ENCODE measurements at regions not wholly inside any gene's neighbourhood (a gene's known extent, or its start where the extent isn't known, plus 50 kb on each side); places are given as distances from the start of the nearest gene placed in this dataset.
"Not testable (repeated sequence)": the region's sequence is repeated elsewhere in the genome, so short reads cannot be mapped to it uniquely, and the experiment has no call there.

- DNase-seq: peak in 3 of 4 experiments; percentile 52 to 60 (median 52)
These were observed 126.4 kb downstream of the DUSP6 start for GRCh38 chr12:89225808-89226411.

- DNase-seq: peak; percentile 67 to 86 (median 78)
These were observed 126.9 kb downstream of the DUSP6 start for GRCh38 chr12:89225401-89225800.

GRCh38 chr12:89222580-89222979 is 129.7 kb downstream of the DUSP6 start:
- not testable (repeated sequence) for DNase-seq

GRCh38 chr12:89217472-89217871 is 134.8 kb downstream of the DUSP6 start:
- DNase-seq: no peak

GRCh38 chr12:89216211-89216952 is 135.9 kb downstream of the DUSP6 start:
- DNase-seq: no peak

- peak in 2 of 4 experiments; percentile 46 to 62 for DNase-seq
These were observed 137.1 kb downstream of the DUSP6 start for GRCh38 chr12:89215196-89215595.

- DNase-seq: no peak
These were observed 138.6 kb downstream of the DUSP6 start for GRCh38 chr12:89213747-89214146.

- DNase-seq: no peak
These were observed 139.2 kb downstream of the DUSP6 start for GRCh38 chr12:89213139-89213538.

- DNase-seq: peak in 3 of 4 experiments; percentile 15 to 50 (median 40)
These were observed 139.9 kb downstream of the DUSP6 start for GRCh38 chr12:89212339-89212771.

- peak in 3 of 4 experiments; percentile 42 to 50 (median 49) for DNase-seq
These were observed 140.8 kb downstream of the DUSP6 start for GRCh38 chr12:89211456-89211855.

- no peak for DNase-seq
These were observed 142.0 kb downstream of the DUSP6 start for GRCh38 chr12:89210277-89210676.

GRCh38 chr12:89208661-89209096 is 143.6 kb downstream of the DUSP6 start:
- DNase-seq: peak in 2 of 4 experiments; percentile 40 to 43

GRCh38 chr12:89206390-89206789 is 145.9 kb downstream of the DUSP6 start:
- DNase-seq: peak; percentile 40 to 79 (median 58)

GRCh38 chr12:89205517-89205916 is 146.8 kb downstream of the DUSP6 start:
- no peak for DNase-seq

GRCh38 chr12:89203144-89203543 is 149.2 kb downstream of the DUSP6 start:
- no peak for DNase-seq

- no peak for DNase-seq
These were observed 152.1 kb downstream of the DUSP6 start for GRCh38 chr12:89200217-89200616.

- no peak for DNase-seq
These were observed 156.8 kb downstream of the DUSP6 start for GRCh38 chr12:89195470-89195869.

GRCh38 chr12:89194683-89195082 is 157.6 kb downstream of the DUSP6 start:
- DNase-seq: no peak

GRCh38 chr12:89192429-89192828 is 159.9 kb downstream of the DUSP6 start:
- DNase-seq: peak in 3 of 4 experiments; percentile 41 to 55 (median 46)

- DNase-seq: not testable (repeated sequence)
These were observed 160.7 kb downstream of the DUSP6 start for GRCh38 chr12:89191597-89191996.

- no peak for DNase-seq
These were observed 162.9 kb downstream of the DUSP6 start for GRCh38 chr12:89189448-89189847.

- DNase-seq: peak in 2 of 4 experiments; percentile 45 to 60
These were observed 164.8 kb downstream of the DUSP6 start for GRCh38 chr12:89187507-89187906.

- DNase-seq: no peak
These were observed 166.4 kb downstream of the DUSP6 start for GRCh38 chr12:89185889-89186288.

- DNase-seq: peak in 1 of 4 experiments; percentile 24
These were observed 167.1 kb downstream of the DUSP6 start for GRCh38 chr12:89185181-89185580.

All from suppressor macrophage (primary cell).